ENCODE measurements at regions not wholly inside any gene's neighbourhood (a gene's known extent, or its start where the extent isn't known, plus 50 kb on each side); places are given as distances from the start of the nearest gene placed in this dataset.

DNA sequence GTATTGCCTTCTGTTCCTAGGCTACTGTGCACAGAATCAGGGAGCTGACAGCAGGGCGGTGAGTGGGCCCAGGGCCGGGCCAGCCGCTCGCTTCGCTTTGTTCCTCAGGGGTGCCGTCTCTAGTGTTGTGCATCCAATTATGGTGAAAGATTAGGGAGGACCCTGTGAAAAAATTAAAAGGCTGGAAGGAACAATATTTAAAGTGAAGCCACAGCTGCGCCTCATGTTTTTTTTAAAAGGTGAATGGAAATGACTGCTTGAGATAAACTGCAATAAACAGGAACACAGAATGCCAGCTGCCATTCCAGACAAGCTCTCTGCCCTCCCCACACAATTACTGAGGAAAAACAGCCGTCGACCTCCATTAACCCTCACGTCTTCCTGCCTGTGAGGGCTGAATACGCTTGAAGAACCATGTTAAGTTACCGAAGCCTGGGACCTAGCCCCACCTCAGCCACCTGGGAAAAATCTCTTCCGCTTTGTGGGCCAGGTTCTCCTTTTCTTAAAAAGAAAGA lies 132.0 kb upstream of the IL12A start:
- TF ChIP-seq POLR2A (IDR thresholded peaks at IDR 0.05; ENCODE audit: borderline replicate concordance, extremely low read depth, insufficient read depth, insufficient read length) (no peak), CTCF (IDR thresholded peaks at IDR 0.05 in 2 of 3, conservative IDR thresholded peaks at IDR 0.05 in 1 of 3; ENCODE audit: borderline replicate concordance in 1 of 3, insufficient read depth in 1 of 3, low read depth in 2 of 3, low read length in 2 of 3) (no peak), EZH2phosphoT487 (IDR thresholded peaks at IDR 0.05; ENCODE audit: borderline replicate concordance) (no peak), RAD21 (IDR thresholded peaks at IDR 0.05; ENCODE audit: low read depth) (no peak), CEBPB (IDR thresholded peaks at IDR 0.05; ENCODE audit: low read depth) (no peak), EZH2 (IDR thresholded peaks at IDR 0.05) (no peak)

Data from HCT116 (cell line).